ENCODE measurements at regions not wholly inside any gene's neighbourhood (a gene's known extent, or its start where the extent isn't known, plus 50 kb on each side); places are given as distances from the start of the nearest gene placed in this dataset.
A peak's percentile ranks its signal among the peaks of the same experiment; 100 is the strongest.
"Not testable (repeated sequence)": the region's sequence is repeated elsewhere in the genome, so short reads cannot be mapped to it uniquely, and the experiment has no call there.

- Histone ChIP-seq H3K9me3 (ENCODE audit: insufficient read depth, low read depth, low read length) (no peaks in the 10 kb centered on the region), H4K8ac (ENCODE audit: low read depth, low read length) (no peak overlapping the region), H3K4me3 (ENCODE audit: low read depth, low read length) (no peak overlapping the region), H2AFZ (ENCODE audit: insufficient read depth, low read length, poor library complexity) (no peak overlapping the region), H3K18ac (ENCODE audit: low read length) (no peak overlapping the region), H3K14ac (ENCODE audit: low read length) (no peak overlapping the region), H3K4me1 (ENCODE audit: control insufficient read depth in 1 of 2, insufficient read depth in 2 of 2, low read length in 2 of 2) (peaks cover 0 to 2% of the 10 kb centered on the region in 2 experiments), H3K4me2 (ENCODE audit: low read length) (no peak overlapping the region), H4K12ac (ENCODE audit: low read depth, low read length) (no peak overlapping the region), H2BK120ac (ENCODE audit: insufficient read depth, low read length, poor library complexity) (no peak overlapping the region), H2BK12ac (ENCODE audit: low read length) (no peak overlapping the region), H3K27ac (ENCODE audit: low read depth, low read length) (no peak overlapping the region), H3K9ac (ENCODE audit: low read length) (no peak overlapping the region), H3K4ac (ENCODE audit: low read depth, low read length) (no peak overlapping the region), H3K79me1 (ENCODE audit: low read length) (no peaks in the 10 kb centered on the region), H2AK5ac (ENCODE audit: low read length) (no peak overlapping the region), H4K91ac (ENCODE audit: low read depth, low read length) (no peak overlapping the region), H2BK5ac (ENCODE audit: low read depth, low read length, poor library complexity) (no peak overlapping the region), H3K79me2 (ENCODE audit: control insufficient read depth, insufficient read depth, low read length, poor library complexity) (no peaks in the 10 kb centered on the region), H3K27me3 (ENCODE audit: insufficient read depth, low read length) (no peaks in the 10 kb centered on the region), H3K36me3 (ENCODE audit: control insufficient read depth in 1 of 2, insufficient read depth in 2 of 2, low read length in 2 of 2) (no peaks in the 10 kb centered on the region), H3K23ac (ENCODE audit: low read length) (no peak overlapping the region)
- DNase-seq = no peak
- WGBS (ENCODE audit: extremely low coverage, insufficient coverage, insufficient read length) = no CpG with 5 or more reads among the region's 16 CpGs
Observed at GRCh38 chr13:22961835-22962537, 218.8 kb upstream of the SGCG start.

- H3K9ac ChIP-seq (ENCODE audit: low read length); H4K8ac ChIP-seq (ENCODE audit: low read depth, low read length); H3K27me3 ChIP-seq (ENCODE audit: insufficient read depth, low read length); DNase-seq; H3K4ac ChIP-seq (ENCODE audit: low read depth, low read length); H3K14ac ChIP-seq (ENCODE audit: low read length); H3K79me2 ChIP-seq (ENCODE audit: control insufficient read depth, insufficient read depth, low read length, poor library complexity); H3K23ac ChIP-seq (ENCODE audit: low read length); H3K27ac ChIP-seq (ENCODE audit: low read depth, low read length); H2AFZ ChIP-seq (ENCODE audit: insufficient read depth, low read length, poor library complexity); H3K36me3 ChIP-seq (ENCODE audit: control insufficient read depth in 1 of 2, insufficient read depth in 2 of 2, low read length in 2 of 2); H2BK5ac ChIP-seq (ENCODE audit: low read depth, low read length, poor library complexity); H3K79me1 ChIP-seq (ENCODE audit: low read length); H2BK120ac ChIP-seq (ENCODE audit: insufficient read depth, low read length, poor library complexity); H4K91ac ChIP-seq (ENCODE audit: low read depth, low read length); H3K18ac ChIP-seq (ENCODE audit: low read length); H3K9me3 ChIP-seq (ENCODE audit: insufficient read depth, low read depth, low read length); H2AK5ac ChIP-seq (ENCODE audit: low read length); H3K4me2 ChIP-seq (ENCODE audit: low read length); H3K4me1 ChIP-seq (ENCODE audit: control insufficient read depth in 1 of 2, insufficient read depth in 2 of 2, low read length in 2 of 2); H2BK12ac ChIP-seq (ENCODE audit: low read length); H3K4me3 ChIP-seq (ENCODE audit: low read depth, low read length): not testable (repeated sequence)
- H4K12ac ChIP-seq (ENCODE audit: low read depth, low read length) = peak overlapping the region; percentile 49
- WGBS (ENCODE audit: extremely low coverage, insufficient coverage, insufficient read length) = no CpG with 5 or more reads among the region's 8 CpGs
Observed at GRCh38 chr13:22963384-22964053, 217.3 kb upstream of the SGCG start.

- Histone ChIP-seq H3K4me3 (ENCODE audit: low read depth, low read length) (no peak overlapping the region), H3K23ac (ENCODE audit: low read length) (no peak overlapping the region), H3K18ac (ENCODE audit: low read length) (no peak overlapping the region), H3K79me1 (ENCODE audit: low read length) (no peaks in the 10 kb centered on the region), H2BK120ac (ENCODE audit: insufficient read depth, low read length, poor library complexity) (no peak overlapping the region), H3K36me3 (ENCODE audit: control insufficient read depth in 1 of 2, insufficient read depth in 2 of 2, low read length in 2 of 2) (no peaks in the 10 kb centered on the region), H2AFZ (ENCODE audit: insufficient read depth, low read length, poor library complexity) (no peak overlapping the region), H4K91ac (ENCODE audit: low read depth, low read length) (no peak overlapping the region), H3K4me2 (ENCODE audit: low read length) (no peak overlapping the region), H3K4ac (ENCODE audit: low read depth, low read length) (no peak overlapping the region), H3K79me2 (ENCODE audit: control insufficient read depth, insufficient read depth, low read length, poor library complexity) (no peaks in the 10 kb centered on the region), H3K27me3 (ENCODE audit: insufficient read depth, low read length) (no peaks in the 10 kb centered on the region), H3K14ac (ENCODE audit: low read length) (no peak overlapping the region), H4K8ac (ENCODE audit: low read depth, low read length) (no peak overlapping the region), H3K9me3 (ENCODE audit: insufficient read depth, low read depth, low read length) (no peaks in the 10 kb centered on the region), H2BK12ac (ENCODE audit: low read length) (no peak overlapping the region), H3K27ac (ENCODE audit: low read depth, low read length) (no peak overlapping the region), H3K9ac (ENCODE audit: low read length) (no peak overlapping the region), H4K12ac (ENCODE audit: low read depth, low read length) (no peak overlapping the region), H3K4me1 (ENCODE audit: control insufficient read depth in 1 of 2, insufficient read depth in 2 of 2, low read length in 2 of 2) (peaks cover 0 to 2% of the 10 kb centered on the region in 2 experiments), H2AK5ac (ENCODE audit: low read length) (no peak overlapping the region), H2BK5ac (ENCODE audit: low read depth, low read length, poor library complexity) (no peak overlapping the region)
- no CpG with 5 or more reads among the region's 12 CpGs for WGBS (ENCODE audit: extremely low coverage, insufficient coverage, insufficient read length)
- no peak for DNase-seq
Observed at GRCh38 chr13:22964245-22964966, 216.4 kb upstream of the SGCG start.

- H2BK120ac ChIP-seq (ENCODE audit: insufficient read depth, low read length, poor library complexity); H3K27me3 ChIP-seq (ENCODE audit: insufficient read depth, low read length); H3K79me2 ChIP-seq (ENCODE audit: control insufficient read depth, insufficient read depth, low read length, poor library complexity); H3K79me1 ChIP-seq (ENCODE audit: low read length); H3K4ac ChIP-seq (ENCODE audit: low read depth, low read length); H2AFZ ChIP-seq (ENCODE audit: insufficient read depth, low read length, poor library complexity); H4K91ac ChIP-seq (ENCODE audit: low read depth, low read length); H3K4me3 ChIP-seq (ENCODE audit: low read depth, low read length); H3K23ac ChIP-seq (ENCODE audit: low read length); H3K4me1 ChIP-seq (ENCODE audit: control insufficient read depth in 1 of 2, insufficient read depth in 2 of 2, low read length in 2 of 2); H3K14ac ChIP-seq (ENCODE audit: low read length); H3K9me3 ChIP-seq (ENCODE audit: insufficient read depth, low read depth, low read length); H3K18ac ChIP-seq (ENCODE audit: low read length); H4K8ac ChIP-seq (ENCODE audit: low read depth, low read length); H2BK12ac ChIP-seq (ENCODE audit: low read length); H2AK5ac ChIP-seq (ENCODE audit: low read length); H3K27ac ChIP-seq (ENCODE audit: low read depth, low read length); H3K4me2 ChIP-seq (ENCODE audit: low read length); H2BK5ac ChIP-seq (ENCODE audit: low read depth, low read length, poor library complexity); H3K36me3 ChIP-seq (ENCODE audit: control insufficient read depth in 1 of 2, insufficient read depth in 2 of 2, low read length in 2 of 2); H4K12ac ChIP-seq (ENCODE audit: low read depth, low read length); H3K9ac ChIP-seq (ENCODE audit: low read length): not testable (repeated sequence)
- peak; percentile 4 to 14 for DNase-seq
- no CpG with 5 or more reads among the region's 28 CpGs for WGBS (ENCODE audit: extremely low coverage, insufficient coverage, insufficient read length)
Observed at GRCh38 chr13:22965011-22965857, 215.5 kb upstream of the SGCG start.
